ENCODE measurements at regions not wholly inside any gene's neighbourhood (a gene's known extent, or its start where the extent isn't known, plus 50 kb on each side); places are given as distances from the start of the nearest gene placed in this dataset.
"Not testable (repeated sequence)": the region's sequence is repeated elsewhere in the genome, so short reads cannot be mapped to it uniquely, and the experiment has no call there.

DNA sequence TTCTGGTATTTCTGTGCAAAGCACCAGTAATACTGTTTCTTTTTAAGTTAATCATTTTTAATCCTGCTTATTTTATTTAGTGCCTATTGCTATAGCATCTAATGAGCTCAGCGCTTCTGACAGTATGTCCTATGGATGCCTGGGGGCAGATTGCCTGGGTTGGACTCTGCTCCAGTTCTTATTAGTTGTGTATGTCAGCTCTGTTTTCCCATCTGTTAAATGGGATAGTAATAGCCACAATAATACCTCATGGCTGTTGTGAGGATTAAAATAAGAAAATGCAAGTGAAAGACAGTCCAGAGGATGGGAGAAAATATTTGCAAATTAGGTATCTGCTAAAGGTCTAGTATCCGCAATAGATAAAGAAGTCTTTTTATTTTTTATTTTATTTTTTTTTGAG, 87.0 kb downstream of the UTRN start:
- Histone ChIP-seq H3K9ac (ENCODE audit: insufficient read length, low read depth) (no peak overlapping the region), H3K9me3 (ENCODE audit: insufficient read depth, low read length) (no peaks in the 10 kb centered on the region; the same call in 1 of the 2 replicates), H3K4me3 (ENCODE audit: insufficient read length, low read depth) (no peak overlapping the region), H3K36me3 (ENCODE audit: insufficient read depth, insufficient read length, low read length) (no peaks in the 10 kb centered on the region), H3K27me3 (ENCODE audit: insufficient read depth, insufficient read length) (no peaks in the 10 kb centered on the region), H3K4me1 (ENCODE audit: insufficient read depth, insufficient read length) (no peaks in the 10 kb centered on the region)
- TF ChIP-seq YY1 (IDR thresholded peaks at IDR 0.05; ENCODE audit: insufficient read depth, insufficient read length) = no peak
- no peak for TF ChIP-seq SUZ12 (IDR thresholded peaks at IDR 0.05; ENCODE audit: extremely low read depth, insufficient read depth, insufficient read length)
- no peak for TF ChIP-seq ZNF274 (IDR thresholded peaks at IDR 0.05; ENCODE audit: low read depth, low read length)
- DNase-seq (ENCODE audit: low read depth, low spot score) = no peak

DNA sequence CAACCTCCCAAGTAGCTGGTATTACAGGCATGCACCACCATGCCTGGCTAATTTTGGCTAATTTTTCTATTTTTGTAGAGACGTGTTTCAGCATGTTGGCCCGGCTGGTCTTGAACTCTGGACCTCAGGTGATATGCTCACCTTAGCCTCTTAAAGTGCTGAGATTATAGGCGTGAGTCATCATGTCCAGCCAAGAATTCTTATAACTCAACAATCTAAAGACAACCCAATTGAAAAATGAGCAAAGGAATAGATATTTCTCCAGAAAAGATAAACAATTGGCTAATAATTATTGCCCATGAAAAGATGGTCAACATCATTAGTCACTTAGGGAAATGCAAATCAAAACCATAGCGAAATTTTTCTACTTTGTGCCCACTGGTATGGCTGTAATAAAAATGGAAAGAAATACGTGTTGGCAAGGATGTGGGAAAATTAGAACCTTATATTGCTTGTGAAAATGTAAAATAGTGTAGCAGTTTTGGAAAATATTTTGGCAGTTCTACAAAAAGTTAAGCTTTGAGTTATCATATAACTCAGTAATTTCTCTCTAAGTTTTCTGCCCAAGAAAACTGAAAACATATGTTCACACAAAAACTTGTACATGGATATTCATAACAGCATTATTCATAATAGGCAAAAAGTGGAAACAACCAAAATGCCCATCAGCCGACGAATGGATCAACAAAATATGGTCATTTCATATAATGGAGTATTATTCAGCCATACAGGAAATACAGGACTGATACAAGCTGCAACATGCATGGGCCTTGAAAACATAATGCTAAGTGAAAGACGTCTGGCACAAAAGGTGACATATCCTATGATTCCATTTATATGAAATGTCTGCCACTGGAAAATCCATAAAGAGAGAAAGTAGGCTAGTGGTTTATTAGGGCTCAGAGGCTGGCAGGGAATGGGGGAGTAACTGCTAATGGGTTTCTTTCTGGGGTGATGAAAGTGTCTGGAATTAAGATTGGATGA, 87.8 kb downstream of the UTRN start:
- Histone ChIP-seq H3K9ac (ENCODE audit: insufficient read length, low read depth) (no peak overlapping the region), H3K27me3 (ENCODE audit: insufficient read depth, insufficient read length) (no peaks in the 10 kb centered on the region), H3K4me1 (ENCODE audit: insufficient read depth, insufficient read length) (no peaks in the 10 kb centered on the region), H3K36me3 (ENCODE audit: insufficient read depth, insufficient read length, low read length) (no peaks in the 10 kb centered on the region), H3K9me3 (ENCODE audit: insufficient read depth, low read length) (no peaks in the 10 kb centered on the region; the same call in 1 of the 2 replicates), H3K4me3 (ENCODE audit: insufficient read length, low read depth) (no peak overlapping the region)
- DNase-seq (ENCODE audit: low read depth, low spot score) = no peak
- TF ChIP-seq YY1 (IDR thresholded peaks at IDR 0.05; ENCODE audit: insufficient read depth, insufficient read length) (no peak), SUZ12 (IDR thresholded peaks at IDR 0.05; ENCODE audit: extremely low read depth, insufficient read depth, insufficient read length) (no peak), ZNF274 (IDR thresholded peaks at IDR 0.05; ENCODE audit: low read depth, low read length) (no peak)

- not testable (repeated sequence) for DNase-seq (ENCODE audit: low read depth, low spot score); H3K9ac ChIP-seq (ENCODE audit: insufficient read length, low read depth); H3K9me3 ChIP-seq (ENCODE audit: insufficient read depth, low read length); H3K36me3 ChIP-seq (ENCODE audit: insufficient read depth, insufficient read length, low read length); H3K4me1 ChIP-seq (ENCODE audit: insufficient read depth, insufficient read length); H3K27me3 ChIP-seq (ENCODE audit: insufficient read depth, insufficient read length); H3K4me3 ChIP-seq (ENCODE audit: insufficient read length, low read depth)
Observed at GRCh38 chr6:144374525-144374924, 89.4 kb downstream of the UTRN start.

- H3K9me3 ChIP-seq (ENCODE audit: insufficient read depth, low read length) = peaks cover 20% of the 10 kb centered on the region
- H3K27me3 ChIP-seq (ENCODE audit: insufficient read depth, insufficient read length) = no peaks in the 10 kb centered on the region
- TF ChIP-seq SUZ12 (IDR thresholded peaks at IDR 0.05; ENCODE audit: extremely low read depth, insufficient read depth, insufficient read length) (no peak), YY1 (IDR thresholded peaks at IDR 0.05; ENCODE audit: insufficient read depth, insufficient read length) (no peak), ZNF274 (IDR thresholded peaks at IDR 0.05; ENCODE audit: low read depth, low read length) (no peak)
- H3K4me1 ChIP-seq (ENCODE audit: insufficient read depth, insufficient read length) = no peaks in the 10 kb centered on the region
- H3K9ac ChIP-seq (ENCODE audit: insufficient read length, low read depth) = no peak overlapping the region
- H3K36me3 ChIP-seq (ENCODE audit: insufficient read depth, insufficient read length, low read length) = no peaks in the 10 kb centered on the region
- DNase-seq (ENCODE audit: low read depth, low spot score) = no peak
- no peak overlapping the region for H3K4me3 ChIP-seq (ENCODE audit: insufficient read length, low read depth)
Observed at GRCh38 chr6:144377586-144378210, 92.6 kb downstream of the UTRN start.

- Histone ChIP-seq H3K4me3 (ENCODE audit: insufficient read length, low read depth) (no peak overlapping the region), H3K9me3 (ENCODE audit: insufficient read depth, low read length) (peaks cover 20% of the 10 kb centered on the region), H3K36me3 (ENCODE audit: insufficient read depth, insufficient read length, low read length) (no peaks in the 10 kb centered on the region), H3K27me3 (ENCODE audit: insufficient read depth, insufficient read length) (no peaks in the 10 kb centered on the region), H3K4me1 (ENCODE audit: insufficient read depth, insufficient read length) (no peaks in the 10 kb centered on the region), H3K9ac (ENCODE audit: insufficient read length, low read depth) (no peak overlapping the region)
- TF ChIP-seq SUZ12 (IDR thresholded peaks at IDR 0.05; ENCODE audit: extremely low read depth, insufficient read depth, insufficient read length) (no peak), ZNF274 (IDR thresholded peaks at IDR 0.05; ENCODE audit: low read depth, low read length) (no peak), YY1 (IDR thresholded peaks at IDR 0.05; ENCODE audit: insufficient read depth, insufficient read length) (no peak)
- DNase-seq (ENCODE audit: low read depth, low spot score) = no peak
Observed at GRCh38 chr6:144378437-144378836, 93.3 kb downstream of the UTRN start.

DNA sequence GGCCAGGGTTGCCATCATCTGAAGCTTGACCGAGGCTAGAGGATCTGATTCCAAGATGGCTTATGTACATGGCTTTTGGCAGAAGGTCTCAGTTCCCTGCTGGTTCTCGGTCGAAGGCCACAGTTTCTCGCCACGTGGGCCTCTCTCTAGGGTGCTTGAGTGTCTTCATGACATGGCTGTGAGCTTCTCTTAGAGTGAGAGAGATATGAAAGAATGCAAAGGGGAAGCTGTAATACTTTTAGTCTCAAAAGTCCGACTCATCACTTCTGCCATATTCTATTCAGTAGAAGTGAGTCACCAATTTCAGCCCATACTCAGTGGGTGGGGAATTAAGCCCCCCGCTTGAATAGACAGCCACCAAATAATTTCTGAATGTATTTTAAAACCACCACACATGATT, 94.2 kb downstream of the UTRN start:
- Histone ChIP-seq H3K9me3 (ENCODE audit: insufficient read depth, low read length) (peaks cover 20% of the 10 kb centered on the region), H3K36me3 (ENCODE audit: insufficient read depth, insufficient read length, low read length) (no peaks in the 10 kb centered on the region), H3K4me3 (ENCODE audit: insufficient read length, low read depth) (no peak overlapping the region), H3K27me3 (ENCODE audit: insufficient read depth, insufficient read length) (no peaks in the 10 kb centered on the region), H3K9ac (ENCODE audit: insufficient read length, low read depth) (no peak overlapping the region), H3K4me1 (ENCODE audit: insufficient read depth, insufficient read length) (no peaks in the 10 kb centered on the region)
- TF ChIP-seq ZNF274 (IDR thresholded peaks at IDR 0.05; ENCODE audit: low read depth, low read length) = no peak
- DNase-seq (ENCODE audit: low read depth, low spot score) = no peak

GRCh38 chr6:144381499-144381898, 96.4 kb downstream of the UTRN start:
- peaks cover 20% of the 10 kb centered on the region for H3K9me3 ChIP-seq (ENCODE audit: insufficient read depth, low read length)
- not testable (repeated sequence) for DNase-seq (ENCODE audit: low read depth, low spot score); H3K4me3 ChIP-seq (ENCODE audit: insufficient read length, low read depth); H3K4me1 ChIP-seq (ENCODE audit: insufficient read depth, insufficient read length); H3K27me3 ChIP-seq (ENCODE audit: insufficient read depth, insufficient read length); H3K36me3 ChIP-seq (ENCODE audit: insufficient read depth, insufficient read length, low read length); H3K9ac ChIP-seq (ENCODE audit: insufficient read length, low read depth)

Measured in NT2/D1 (cell line).